Small intestine (tissue), 7 donors: ENCODE measurements at regions not wholly inside any gene's neighbourhood (a gene's known extent, or its start where the extent isn't known, plus 50 kb on each side); places are given as distances from the start of the nearest gene placed in this dataset.

Experiments used
- DNase-seq, 2 donors: peaks; one replicate each; pipeline versions ENCODE4 v3.0.0 to v3.0.0-alpha.2; 2013
- FAIRE-seq: peaks from 2 replicates; lab custom pipeline; 2012; peaks lifted over from hg19 to GRCh38; lab: Jason Lieb, UNC
- H3K27ac ChIP-seq, 3 donors: one replicate each; pipeline ENCODE4 v1.5.1; 2013; ENCODE audit warnings: low read length in 2 of 3, mild to moderate bottlenecking in 2 of 3, control low read depth in 1 of 3, inconsistent platforms in 1 of 3, low read depth in 1 of 3, moderate library complexity in 1 of 3
- H3K27me3 ChIP-seq, 3 donors: one replicate each; pipeline ENCODE4 v1.6.1; 2013; ENCODE audit warnings: low read length in 3 of 3, inconsistent platforms in 1 of 3; ENCODE audit not compliant: control insufficient read depth in 3 of 3, insufficient read depth in 3 of 3
- H3K36me3 ChIP-seq, 3 donors: one replicate each; pipeline ENCODE4 v1.6.1; 2013; ENCODE audit warnings: low read length in 3 of 3, inconsistent platforms in 1 of 3, low read depth in 1 of 3, mild to moderate bottlenecking in 1 of 3, moderate library complexity in 1 of 3; ENCODE audit not compliant: control insufficient read depth in 3 of 3, insufficient read depth in 2 of 3
- H3K4me1 ChIP-seq, 3 donors: one replicate each; pipeline ENCODE4 v1.6.1; 2013; ENCODE audit warnings: low read length in 2 of 3, inconsistent platforms in 1 of 3, low read depth in 1 of 3, mild to moderate bottlenecking in 1 of 3, moderate library complexity in 1 of 3; ENCODE audit not compliant: control insufficient read depth in 3 of 3, insufficient read depth in 2 of 3
- H3K4me3 ChIP-seq, 3 donors: one replicate each; pipeline ENCODE4 v1.5.1; 2013; ENCODE audit warnings: low read length in 3 of 3, control low read depth in 1 of 3, inconsistent platforms in 1 of 3, low read depth in 1 of 3, mild to moderate bottlenecking in 1 of 3, moderate library complexity in 1 of 3
- H3K9me3 ChIP-seq, 2 donors: one replicate each; pipeline ENCODE4 v1.6.1; 2013; ENCODE audit warnings: low read depth in 1 of 2, low read length in 1 of 2; ENCODE audit not compliant: control insufficient read depth in 2 of 2, insufficient read depth in 1 of 2
- WGBS, 3 donors: extraction: QIAGEN DNeasy Blood & Tissue Kit; methylation state at CpG; one replicate each; pipeline ENCODE4 v1.1.7; 2013; 5-methylcytosine and 5-hydroxymethylcytosine counted together
- donor health status: healthy with polysubstance abuse.
- donor health status: control.
- donor health status: control.
- donor health status: Bipolar disorder and iron deficiency.
- donor health status: healthy.

- DNase-seq (no peak), FAIRE-seq (no peak)
- Histone ChIP-seq H3K4me3 (no peak overlapping the region), H3K9me3 (no peaks in the 10 kb centered on the region), H3K4me1 (peaks cover 0 to 4% (median 0%) of the 10 kb centered on the region in 3 donors), H3K36me3 (no peaks in the 10 kb centered on the region), H3K27ac (no peak overlapping the region), H3K27me3 (no peaks in the 10 kb centered on the region)
- 74 to 88% (median 76%) methylated on average over 14 to 15 of the region's 15 CpGs for WGBS, 3 donors
Observed at GRCh38 chr22:23514322-23515038, 65.6 kb downstream of the IGLL1 start.

GRCh38 chr22:23513705-23514104 lies 66.4 kb downstream of the IGLL1 start:
- no peak for FAIRE-seq
- H3K27ac ChIP-seq: no peak overlapping the region
- H3K36me3 ChIP-seq: no peaks in the 10 kb centered on the region

GRCh38 chr22:23513133-23513532 lies 67.0 kb downstream of the IGLL1 start:
- DNase-seq (no peak), FAIRE-seq (no peak)
- Histone ChIP-seq H3K9me3 (no peaks in the 10 kb centered on the region), H3K4me3 (no peak overlapping the region), H3K27ac (no peak overlapping the region), H3K4me1 (no peaks in the 10 kb centered on the region), H3K27me3 (no peaks in the 10 kb centered on the region), H3K36me3 (no peaks in the 10 kb centered on the region)
- 83 to 90% (median 90%) methylated on average over 15 of the region's 15 CpGs for WGBS, 3 donors

More at GRCh38 chr22:23513705-23514104, 66.4 kb downstream of the IGLL1 start:
- H3K9me3 ChIP-seq: no peaks in the 10 kb centered on the region
- H3K4me3 ChIP-seq: no peak overlapping the region
- no peaks in the 10 kb centered on the region for H3K27me3 ChIP-seq
- no peak for DNase-seq
- WGBS, 3 donors: 76 to 79% (median 78%) methylated on average over 7 of the region's 7 CpGs
- H3K4me1 ChIP-seq: no peaks in the 10 kb centered on the region

GRCh38 chr22:23512721-23513120 lies 67.4 kb downstream of the IGLL1 start:
- no peak for DNase-seq
- Histone ChIP-seq H3K27ac (no peak overlapping the region), H3K27me3 (no peaks in the 10 kb centered on the region), H3K4me3 (no peak overlapping the region), H3K4me1 (no peaks in the 10 kb centered on the region), H3K9me3 (no peaks in the 10 kb centered on the region), H3K36me3 (no peaks in the 10 kb centered on the region)
- no peak for FAIRE-seq
- WGBS, 3 donors: 71 to 79% (median 78%) methylated on average over 4 to 5 of the region's 5 CpGs

GRCh38 chr22:23512348-23512705 lies 67.8 kb downstream of the IGLL1 start:
- Histone ChIP-seq H3K27ac (no peak overlapping the region), H3K27me3 (no peaks in the 10 kb centered on the region), H3K4me3 (no peak overlapping the region), H3K4me1 (no peaks in the 10 kb centered on the region), H3K36me3 (no peaks in the 10 kb centered on the region), H3K9me3 (no peaks in the 10 kb centered on the region)
- DNase-seq (no peak), FAIRE-seq (no peak)
- WGBS, 3 donors: 78 to 94% (median 84%) methylated on average over 5 of the region's 5 CpGs

- DNase-seq (no peak), FAIRE-seq (no peak)
- H3K36me3 ChIP-seq: no peaks in the 10 kb centered on the region
- no peaks in the 10 kb centered on the region for H3K9me3 ChIP-seq
- H3K27ac ChIP-seq: no peak overlapping the region
- no peaks in the 10 kb centered on the region for H3K4me1 ChIP-seq
- H3K27me3 ChIP-seq: no peaks in the 10 kb centered on the region
- H3K4me3 ChIP-seq: no peak overlapping the region
- 50 to 73% (median 61%) methylated on average over 18 to 19 of the region's 19 CpGs for WGBS, 3 donors
Observed at GRCh38 chr22:23511627-23512347, 68.3 kb downstream of the IGLL1 start.

GRCh38 chr22:23509571-23510302 lies 70.4 kb downstream of the IGLL1 start:
- H3K9me3 ChIP-seq: no peaks in the 10 kb centered on the region
- 67 to 84% (median 84%) methylated on average over 11 of the region's 11 CpGs for WGBS, 3 donors
- no peaks in the 10 kb centered on the region for H3K27me3 ChIP-seq
- no peaks in the 10 kb centered on the region for H3K36me3 ChIP-seq
- H3K4me1 ChIP-seq: peaks cover 0 to under 1% (median 0%) of the 10 kb centered on the region in 3 donors
- DNase-seq (no peak), FAIRE-seq (no peak)
- H3K4me3 ChIP-seq: no peak overlapping the region
- H3K27ac ChIP-seq: no peak overlapping the region

GRCh38 chr22:23504516-23504915 lies 75.6 kb downstream of the IGLL1 start:
- H3K4me1 ChIP-seq: peaks cover 0 to 6% (median 0%) of the 10 kb centered on the region in 3 donors
- no peak for FAIRE-seq
- no peak overlapping the region for H3K4me3 ChIP-seq
- peak in 1 of 2 donors; percentile 39 for DNase-seq
- H3K9me3 ChIP-seq: no peaks in the 10 kb centered on the region
- H3K36me3 ChIP-seq: no peaks in the 10 kb centered on the region
- no peaks in the 10 kb centered on the region for H3K27me3 ChIP-seq
- 22 to 37% (median 24%) methylated on average over 8 to 10 of the region's 10 CpGs for WGBS, 3 donors
- no peak overlapping the region for H3K27ac ChIP-seq
